ENCODE measurements at regions not wholly inside any gene's neighbourhood (a gene's known extent, or its start where the extent isn't known, plus 50 kb on each side); places are given as distances from the start of the nearest gene placed in this dataset.

- TF ChIP-seq CTCF (conservative IDR thresholded peaks at IDR 0.05; ENCODE audit: low read depth, low read length) (no peak), EZH2 (IDR thresholded peaks at IDR 0.05; ENCODE audit: borderline replicate concordance, low read depth, low read length, poor library complexity, severe bottlenecking) (no peak)
Observed at GRCh38 chr5:72013766-72014624, 93.3 kb upstream of the MAP1B start.
